ENCODE measurements at regions not wholly inside any gene's neighbourhood (a gene's known extent, or its start where the extent isn't known, plus 50 kb on each side); places are given as distances from the start of the nearest gene placed in this dataset.
A peak's percentile ranks its signal among the peaks of the same experiment; 100 is the strongest.

- H2AFZ ChIP-seq (ENCODE audit: low read length, unreplicated experiment), result no peak overlapping the region
- H3K4me1 ChIP-seq (ENCODE audit: control insufficient read depth, insufficient read depth, low read length, unreplicated experiment), result peaks cover 8% of the 10 kb centered on the region
- no peak overlapping the region for H3K27ac ChIP-seq (ENCODE audit: low read depth, low read length)
- no peak overlapping the region for H3K4me3 ChIP-seq (ENCODE audit: low read depth, low read length)
- H3K36me3 ChIP-seq (ENCODE audit: insufficient read depth, low read length), result no peaks in the 10 kb centered on the region
- no peaks in the 10 kb centered on the region for H3K27me3 ChIP-seq (ENCODE audit: insufficient read depth, low read length)
- H3K79me2 ChIP-seq (ENCODE audit: control insufficient read depth, insufficient read depth, low read length, unreplicated experiment), result no peaks in the 10 kb centered on the region
Observed at GRCh38 chr7:79507131-79507530, 53.7 kb upstream of the MAGI2 start.

GRCh38 chr7:79506481-79506880 is 53.0 kb upstream of the MAGI2 start:
- H3K36me3 ChIP-seq (ENCODE audit: insufficient read depth, low read length), result no peaks in the 10 kb centered on the region
- H3K79me2 ChIP-seq (ENCODE audit: control insufficient read depth, insufficient read depth, low read length, unreplicated experiment), result no peaks in the 10 kb centered on the region
- no peaks in the 10 kb centered on the region for H3K27me3 ChIP-seq (ENCODE audit: insufficient read depth, low read length)
- peak overlapping the region; percentile 48 for H2AFZ ChIP-seq (ENCODE audit: low read length, unreplicated experiment)
- H3K4me3 ChIP-seq (ENCODE audit: low read depth, low read length), result no peak overlapping the region
- peaks cover 8% of the 10 kb centered on the region for H3K4me1 ChIP-seq (ENCODE audit: control insufficient read depth, insufficient read depth, low read length, unreplicated experiment)
- H3K27ac ChIP-seq (ENCODE audit: low read depth, low read length), result no peak overlapping the region

- Histone ChIP-seq H3K27ac (ENCODE audit: low read depth, low read length) (no peak overlapping the region), H3K4me1 (ENCODE audit: control insufficient read depth, insufficient read depth, low read length, unreplicated experiment) (peaks cover 8% of the 10 kb centered on the region), H3K27me3 (ENCODE audit: insufficient read depth, low read length) (no peaks in the 10 kb centered on the region), H2AFZ (ENCODE audit: low read length, unreplicated experiment) (no peak overlapping the region), H3K4me3 (ENCODE audit: low read depth, low read length) (no peak overlapping the region), H3K36me3 (ENCODE audit: insufficient read depth, low read length) (no peaks in the 10 kb centered on the region), H3K79me2 (ENCODE audit: control insufficient read depth, insufficient read depth, low read length, unreplicated experiment) (no peaks in the 10 kb centered on the region)
Observed at GRCh38 chr7:79504607-79505389, 51.3 kb upstream of the MAGI2 start.

All from ACC112 (cell line).